Neural progenitor cell (in vitro differentiated cells): ENCODE measurements at regions not wholly inside any gene's neighbourhood (a gene's known extent, or its start where the extent isn't known, plus 50 kb on each side); places are given as distances from the start of the nearest gene placed in this dataset.

Source experiments
- CTCF ChIP-seq: fragments of 200-600 bp; sonication (generic); IDR thresholded peaks from 2 replicates; pipeline ENCODE4 v1.5.1; 2017; ENCODE audit warnings: antibody characterized with exemption, mild to moderate bottlenecking
- EZH2 ChIP-seq: fragments of 200-600 bp; sonication (generic); IDR thresholded peaks from 2 replicates; pipeline ENCODE4 v1.6.1; 2017; ENCODE audit warnings: antibody characterized with exemption, mild to moderate bottlenecking, moderate library complexity
- EZH2phosphoT487 ChIP-seq: fragments of 200-600 bp; sonication (generic); IDR thresholded peaks from 2 replicates; pipeline ENCODE4 v1.6.1; 2017; ENCODE audit warnings: antibody characterized with exemption

- TF ChIP-seq CTCF (no peak), EZH2 (no peak), EZH2phosphoT487 (no peak)
Observed at GRCh38 chr13:62659365-62659764, 1243.7 kb upstream of the PCDH20 start.
